Nephron progenitor cell (in vitro differentiated cells): ENCODE measurements at regions not wholly inside any gene's neighbourhood (a gene's known extent, or its start where the extent isn't known, plus 50 kb on each side); places are given as distances from the start of the nearest gene placed in this dataset.

Source experiments
- DNase-seq: peaks from one replicate; pipeline ENCODE4 v3.0.0; 2021
- H3K27ac Mint-ChIP-seq: 2 replicates; pipeline ENCODE4 v1.8.0; 2021; ENCODE audit warnings: mild to moderate bottlenecking, moderate library complexity, mixed read lengths
- H3K27me3 Mint-ChIP-seq: 2 replicates; pipeline ENCODE4 v1.8.0; 2021; ENCODE audit warnings: mild to moderate bottlenecking, low read depth, mixed read lengths; ENCODE audit not compliant: poor library complexity
- H3K36me3 Mint-ChIP-seq: 2 replicates; pipeline ENCODE4 v1.8.0; 2021; ENCODE audit warnings: low read depth, mixed read lengths
- H3K4me1 Mint-ChIP-seq: 2 replicates; pipeline ENCODE4 v1.8.0; 2021; ENCODE audit warnings: mixed read lengths
- H3K4me3 Mint-ChIP-seq: 2 replicates; pipeline ENCODE4 v1.8.0; 2021; ENCODE audit warnings: mild to moderate bottlenecking, moderate library complexity, mixed read lengths
- H3K9me3 Mint-ChIP-seq: 2 replicates; pipeline ENCODE4 v1.8.0; 2021; ENCODE audit warnings: mild to moderate bottlenecking, moderate library complexity, mixed read lengths
- CTCF ChIP-seq: fragments of 200-600 bp; sonication (generic); IDR thresholded peaks from 2 replicates; pipeline ENCODE4 v1.5.0; 2021; ENCODE audit warnings: antibody characterized with exemption

- no peak for DNase-seq
- no peaks in the 10 kb centered on the region for H3K27me3 Mint-ChIP-seq
- H3K4me1 Mint-ChIP-seq = peaks cover 20% of the 10 kb centered on the region
- peaks cover 30% of the 10 kb centered on the region for H3K9me3 Mint-ChIP-seq
- peaks cover 13% of the 10 kb centered on the region for H3K36me3 Mint-ChIP-seq
- no peak overlapping the region for H3K27ac Mint-ChIP-seq
- no peak for TF ChIP-seq CTCF
- no peak overlapping the region for H3K4me3 Mint-ChIP-seq
Observed at GRCh38 chrX:149213264-149213663, 291.8 kb downstream of the IDS start.

- Mint-ChIP-seq H3K4me3 (no peak overlapping the region), H3K36me3 (no peaks in the 10 kb centered on the region), H3K27ac (no peak overlapping the region), H3K27me3 (no peaks in the 10 kb centered on the region), H3K4me1 (peaks cover 34% of the 10 kb centered on the region), H3K9me3 (peaks cover 6% of the 10 kb centered on the region)
- no peak for DNase-seq
- TF ChIP-seq CTCF = no peak
Observed at GRCh38 chrX:149208307-149208706, 296.8 kb downstream of the IDS start.

GRCh38 chrX:149207518-149207917, 297.6 kb downstream of the IDS start:
- H3K9me3 Mint-ChIP-seq = peaks cover 10% of the 10 kb centered on the region

GRCh38 chrX:149205937-149206336, 299.2 kb downstream of the IDS start:
- peak overlapping the region; percentile 7 for H3K27ac Mint-ChIP-seq
- H3K4me3 Mint-ChIP-seq = no peak overlapping the region
- H3K9me3 Mint-ChIP-seq = peaks cover 13% of the 10 kb centered on the region
- TF ChIP-seq CTCF = no peak
- no peaks in the 10 kb centered on the region for H3K36me3 Mint-ChIP-seq
- H3K4me1 Mint-ChIP-seq = peaks cover 17% of the 10 kb centered on the region
- DNase-seq = no peak
- H3K27me3 Mint-ChIP-seq = no peaks in the 10 kb centered on the region

More at GRCh38 chrX:149207518-149207917, 297.6 kb downstream of the IDS start:
- no peak for DNase-seq
- H3K27me3 Mint-ChIP-seq = no peaks in the 10 kb centered on the region
- no peak for TF ChIP-seq CTCF
- no peaks in the 10 kb centered on the region for H3K36me3 Mint-ChIP-seq
- no peak overlapping the region for H3K4me3 Mint-ChIP-seq
- no peak overlapping the region for H3K27ac Mint-ChIP-seq
- peaks cover 27% of the 10 kb centered on the region for H3K4me1 Mint-ChIP-seq

- Mint-ChIP-seq H3K4me3 (no peak overlapping the region), H3K27me3 (no peaks in the 10 kb centered on the region), H3K9me3 (peaks cover 20% of the 10 kb centered on the region), H3K27ac (no peak overlapping the region), H3K36me3 (no peaks in the 10 kb centered on the region), H3K4me1 (peaks cover 15% of the 10 kb centered on the region)
- DNase-seq = no peak
- no peak for TF ChIP-seq CTCF
Observed at GRCh38 chrX:149205081-149205480, 300.0 kb downstream of the IDS start.

GRCh38 chrX:149199734-149200133, 305.4 kb downstream of the IDS start:
- H3K9me3 Mint-ChIP-seq = peaks cover 52% of the 10 kb centered on the region
- no peak overlapping the region for H3K27ac Mint-ChIP-seq
- H3K27me3 Mint-ChIP-seq = no peaks in the 10 kb centered on the region
- no peak overlapping the region for H3K4me3 Mint-ChIP-seq
- TF ChIP-seq CTCF = no peak
- no peaks in the 10 kb centered on the region for H3K36me3 Mint-ChIP-seq
- peaks cover under 1% of the 10 kb centered on the region for H3K4me1 Mint-ChIP-seq
- DNase-seq = no peak
